H1 (cell line): ENCODE measurements at regions not wholly inside any gene's neighbourhood (a gene's known extent, or its start where the extent isn't known, plus 50 kb on each side); places are given as distances from the start of the nearest gene placed in this dataset.

Experiments used
- CTCF ChIA-PET: fragments of 300-600 bp; sonication (Branson Sonifier 250); formaldehyde crosslinking; loops from one replicate; lab custom pipeline; 2021; ENCODE audit not compliant: partially characterized antibody; lab: Charles Lee
- POLR2A ChIA-PET: fragments of 300-600 bp; sonication (Branson Sonifier 250); formaldehyde crosslinking; loops from one replicate; lab custom pipeline; 2021; ENCODE audit warnings: inconsistent platforms; ENCODE audit not compliant: partially characterized antibody; lab: Charles Lee
- DNase-seq, 2 experiments: peaks; one replicate each; pipeline versions ENCODE4 v3.0.0 to v3.0.0-alpha.2; 2010 to 2022; ENCODE audit warnings: low spot score in 2 of 2, low read depth in 1 of 2, mixed read lengths in 1 of 2
- FAIRE-seq: peaks from 2 replicates; lab custom pipeline; 2011; peaks lifted over from hg19 to GRCh38; lab: Jason Lieb, UNC
- H2AFZ ChIP-seq: 2 replicates; pipeline ENCODE4 v1.8.1; 2012; ENCODE audit warnings: low read length, inconsistent platforms
- H2AK5ac ChIP-seq: 2 replicates; pipeline ENCODE4 v1.6.1; 2013; ENCODE audit warnings: low read depth, low read length
- H2BK120ac ChIP-seq: replicated peaks from 2 replicates; pipeline ENCODE3; 2013; ENCODE audit warnings: low read depth, low read length, inconsistent platforms
- H2BK12ac ChIP-seq: 2 replicates; pipeline ENCODE4 v1.6.1; 2013; ENCODE audit warnings: low read depth, low read length
- H2BK15ac ChIP-seq: 2 replicates; pipeline ENCODE4 v1.6.1; 2013; ENCODE audit warnings: low read length
- H2BK20ac ChIP-seq: 2 replicates; pipeline ENCODE4 v1.6.1; 2013; ENCODE audit warnings: low read length
- H2BK5ac ChIP-seq: 2 replicates; pipeline ENCODE4 v1.6.1; 2013; ENCODE audit warnings: low read depth, low read length
- H3K14ac ChIP-seq: 2 replicates; pipeline ENCODE4 v1.6.1; 2013; ENCODE audit warnings: inconsistent platforms; ENCODE audit not compliant: insufficient read length
- H3K18ac ChIP-seq: 2 replicates; pipeline ENCODE4 v1.6.1; 2013; ENCODE audit warnings: low read length; ENCODE audit errors: extremely low read depth
- H3K23ac ChIP-seq: 2 replicates; pipeline ENCODE4 v1.6.1; 2013; ENCODE audit warnings: inconsistent platforms; ENCODE audit not compliant: insufficient read length
- H3K23me2 ChIP-seq: 2 replicates; pipeline ENCODE4 v1.6.1; 2013; ENCODE audit warnings: low read depth, low read length
- H3K27ac ChIP-seq: 2 replicates; pipeline ENCODE4 v1.6.1; 2011; ENCODE audit warnings: low read depth, low read length, inconsistent platforms
- H3K27me3 ChIP-seq, 4 experiments: replicated peaks in 1 of 4; 1 replicate in 1 of 4; 2 replicates in 3 of 4; pipeline versions ENCODE4 v1.6.1 to v1.8.1; 2011 to 2013; ENCODE audit warnings: low read length in 3 of 4, mild to moderate bottlenecking in 3 of 4, inconsistent platforms in 2 of 4, mixed read lengths in 2 of 4, moderate library complexity in 1 of 4; ENCODE audit not compliant: control insufficient read depth in 3 of 4, insufficient read depth in 3 of 4; ENCODE audit errors: extremely low read depth in 1 of 4
- H3K36me3 ChIP-seq, 4 experiments: 2 replicates each; pipeline versions ENCODE4 v1.6.1 to v1.8.1; 2011 to 2013; ENCODE audit warnings: mild to moderate bottlenecking in 4 of 4, low read length in 3 of 4, moderate library complexity in 2 of 4, control low read depth in 1 of 4, inconsistent platforms in 1 of 4; ENCODE audit not compliant: insufficient read depth in 4 of 4, control insufficient read depth in 2 of 4
- H3K4ac ChIP-seq: replicated peaks from 2 replicates; pipeline ENCODE3; 2013; ENCODE audit warnings: low read length, low read depth, mixed read lengths, inconsistent platforms; ENCODE audit not compliant: insufficient read length
- H3K4me1 ChIP-seq, 4 experiments: replicated peaks in 1 of 4; 1 replicate in 1 of 4; 2 replicates in 3 of 4; pipeline versions ENCODE4 v1.6.1 to v1.8.1; 2011 to 2013; ENCODE audit warnings: low read length in 3 of 4, inconsistent platforms in 2 of 4, mixed read lengths in 1 of 4; ENCODE audit not compliant: insufficient read depth in 4 of 4, control insufficient read depth in 3 of 4
- H3K4me2 ChIP-seq, 2 experiments: 2 replicates each; pipeline versions ENCODE4 v1.6.1 to v1.8.1; 2011 to 2013; ENCODE audit warnings: low read depth in 2 of 2, low read length in 2 of 2, control low read depth in 1 of 2, inconsistent platforms in 1 of 2, mild to moderate bottlenecking in 1 of 2; ENCODE audit not compliant: insufficient read depth in 1 of 2
- H3K4me3 ChIP-seq, 4 experiments: fragments of 200-600, 300-600 bp in 1 of 4; sonication (generic), shearing (Covaris generic), sonication (Bioruptor Twin) in 1 of 4; 2 replicates each; pipeline versions ENCODE4 v1.5.1 to v1.8.1; 2011 to 2016; ENCODE audit warnings: low read length in 4 of 4, low read depth in 3 of 4, control low read depth in 2 of 4, inconsistent platforms in 2 of 4, mild to moderate bottlenecking in 2 of 4, mixed read lengths in 1 of 4, moderate library complexity in 1 of 4; ENCODE audit not compliant: insufficient read depth in 2 of 4; ENCODE audit errors: extremely low read depth in 1 of 4
- H3K56ac ChIP-seq: replicated peaks from 2 replicates; pipeline ENCODE3; 2013; ENCODE audit warnings: low read depth, mild to moderate bottlenecking, mixed read lengths, low read length, inconsistent platforms; ENCODE audit not compliant: insufficient read length
- H3K79me1 ChIP-seq: 2 replicates; pipeline ENCODE4 v1.6.1; 2013; ENCODE audit warnings: low read depth, low read length, control low read depth
- H3K79me2 ChIP-seq, 2 experiments: 2 replicates each; pipeline versions ENCODE4 v1.6.1 to v1.8.1; 2012 to 2013; ENCODE audit warnings: low read length in 2 of 2, mild to moderate bottlenecking in 2 of 2, inconsistent platforms in 1 of 2; ENCODE audit not compliant: insufficient read depth in 2 of 2, control insufficient read depth in 1 of 2
- H3K9ac ChIP-seq, 4 experiments: replicated peaks in 1 of 4; 1 replicate in 1 of 4; 2 replicates in 3 of 4; pipeline versions ENCODE4 v1.6.1 to v1.8.1; 2011 to 2013; ENCODE audit warnings: low read depth in 3 of 4, low read length in 3 of 4, control low read depth in 2 of 4, mild to moderate bottlenecking in 2 of 4, moderate library complexity in 2 of 4, inconsistent platforms in 1 of 4; ENCODE audit errors: extremely low read depth in 1 of 4
- H3K9me3 ChIP-seq, 2 experiments: 2 replicates each; pipeline versions ENCODE4 v1.6.1 to v1.8.1; 2012 to 2013; ENCODE audit warnings: mild to moderate bottlenecking in 2 of 2, moderate library complexity in 2 of 2, control low read depth in 1 of 2, inconsistent platforms in 1 of 2, low read depth in 1 of 2, low read length in 1 of 2, mixed read lengths in 1 of 2; ENCODE audit not compliant: insufficient read depth in 2 of 2
- H4K20me1 ChIP-seq, 2 experiments: replicated peaks in 1 of 2; 2 replicates each; pipeline versions ENCODE3 to v1.8.1; 2011 to 2013; ENCODE audit warnings: inconsistent platforms in 2 of 2, low read length in 2 of 2, mild to moderate bottlenecking in 1 of 2; ENCODE audit not compliant: insufficient read depth in 2 of 2, control insufficient read depth in 1 of 2
- H4K5ac ChIP-seq: 2 replicates; pipeline ENCODE4 v1.6.1; 2013; ENCODE audit warnings: low read length, low read depth, mixed read lengths, inconsistent platforms; ENCODE audit not compliant: insufficient read length
- H4K8ac ChIP-seq: 2 replicates; pipeline ENCODE4 v1.8.0; 2013; ENCODE audit warnings: mild to moderate bottlenecking, moderate library complexity, low read length, inconsistent platforms; ENCODE audit not compliant: insufficient read depth; ENCODE audit errors: extremely low read depth
- H4K91ac ChIP-seq: replicated peaks from 2 replicates; pipeline ENCODE3; 2013; ENCODE audit warnings: low read length, mixed read lengths, inconsistent platforms; ENCODE audit not compliant: insufficient read length
- CBX8 ChIP-seq: fragments of 300-800, 300-1000 bp; sonication (generic); IDR thresholded peaks from 2 replicates; pipeline ENCODE4 v1.7.1; 2016; ENCODE audit warnings: low read depth, low read length, borderline replicate concordance
- EGR1 ChIP-seq: IDR thresholded peaks from 2 replicates; pipeline ENCODE4 v1.6.1; 2011; ENCODE audit warnings: low read depth, low read length, borderline replicate concordance
- EP300 ChIP-seq, 2 experiments: IDR thresholded peaks; 1 replicate in 1 of 2; 2 replicates in 1 of 2; pipeline ENCODE4 v1.6.1; 2011 to 2012; ENCODE audit warnings: low read depth in 2 of 2, low read length in 2 of 2, mild to moderate bottlenecking in 2 of 2, borderline replicate concordance in 1 of 2, inconsistent platforms in 1 of 2, moderate library complexity in 1 of 2
- JUN ChIP-seq: IDR thresholded peaks from 2 replicates; pipeline ENCODE4 v1.6.1; 2011; ENCODE audit warnings: low read depth, mild to moderate bottlenecking, improper control_type of control experiment, low read length
- JUND ChIP-seq: IDR thresholded peaks from 2 replicates; pipeline ENCODE4 v1.6.1; 2011; ENCODE audit warnings: mild to moderate bottlenecking, improper control_type of control experiment, low read length
- POU5F1 ChIP-seq: IDR thresholded peaks from 2 replicates; pipeline ENCODE4 v1.6.1; 2011; ENCODE audit warnings: low read depth, mild to moderate bottlenecking, low read length, moderate library complexity
- RBBP5 ChIP-seq: IDR thresholded peaks from 2 replicates; pipeline ENCODE4 v1.7.1; 2012; ENCODE audit warnings: low read depth, mild to moderate bottlenecking, inconsistent platforms, low read length, moderate library complexity, borderline replicate concordance
- WGBS, 2 experiments: shearing (Covaris generic) in 1 of 2; methylation state at CpG; one replicate each; pipeline versions ENCODE4 v1.1.6 to v1.1.7; 2013 to 2015; ENCODE audit warnings: low lambda C conversion rate in 2 of 2, mixed read lengths in 2 of 2, inconsistent platforms in 1 of 2, low coverage in 1 of 2, missing lambda C conversion rate in 1 of 2; ENCODE audit not compliant: insufficient replicate concordance in 2 of 2, insufficient coverage in 1 of 2, insufficient read length in 1 of 2; ENCODE audit errors: extremely low coverage in 1 of 2, missing lambda C conversion rate in 1 of 2; 5-methylcytosine and 5-hydroxymethylcytosine counted together
- TF ChIP-seq, protein P1 (sequence below), 3 experiments: IDR thresholded peaks; 1 replicate in 2 of 3; 2 replicates in 1 of 3; pipeline versions ENCODE4 v1.5.1 to v1.6.1; 2011; ENCODE audit warnings: low read length in 3 of 3, mild to moderate bottlenecking in 3 of 3, inconsistent platforms in 2 of 3, low read depth in 1 of 3, moderate library complexity in 1 of 3; ENCODE audit not compliant: insufficient read depth in 1 of 3; ENCODE audit errors: control extremely low read depth in 1 of 3
- TF ChIP-seq, protein P2 (sequence below): IDR thresholded peaks from 2 replicates; pipeline ENCODE4 v1.6.1; 2012; ENCODE audit warnings: inconsistent platforms

DNA sequence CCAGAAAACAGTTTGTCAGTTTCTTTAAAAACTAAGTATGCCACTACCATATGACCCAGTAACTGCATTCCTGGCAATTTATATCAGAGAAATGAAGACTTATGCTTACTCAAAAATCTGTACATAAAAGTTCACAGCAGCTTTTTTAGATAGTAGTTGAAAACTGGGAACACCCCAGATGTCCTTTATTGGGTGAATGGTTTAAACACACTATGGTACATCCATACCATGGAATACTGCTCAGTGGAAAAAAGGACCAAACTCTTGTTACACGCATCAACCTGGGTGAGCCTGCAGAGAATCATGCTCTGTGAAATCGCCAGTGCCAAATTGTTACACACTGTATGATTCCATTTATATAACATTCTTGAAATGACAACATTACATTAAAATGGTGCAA lies 127.6 kb upstream of the RET start:
- Histone ChIP-seq H3K4me1 (peaks cover 0 to 12% (median 8%) of the 10 kb centered on the region in 4 experiments; a peak in 4 of 7 replicates), H4K5ac (no peak overlapping the region), H4K20me1 (no peaks in the 10 kb centered on the region), H2AFZ (no peak overlapping the region), H3K4me2 (no peak overlapping the region), H3K23me2 (peaks cover 10% of the 10 kb centered on the region; the same call in 1 of the 2 replicates), H2BK5ac (no peak overlapping the region), H2BK20ac (no peak overlapping the region), H3K36me3 (no peaks in the 10 kb centered on the region), H3K79me2 (no peaks in the 10 kb centered on the region), H4K91ac (no peak overlapping the region), H3K18ac (no peak overlapping the region), H3K4ac (no peak overlapping the region), H3K4me3 (no peak overlapping the region), H3K23ac (no peak overlapping the region), H3K27ac (no peak overlapping the region), H3K79me1 (no peaks in the 10 kb centered on the region), H4K8ac (no peak overlapping the region), H3K14ac (no peak overlapping the region), H2BK12ac (no peak overlapping the region), H3K9me3 (no peaks in the 10 kb centered on the region), H3K56ac (no peak overlapping the region), H2AK5ac (no peak overlapping the region), H3K9ac (no peak overlapping the region), H3K27me3 (peaks cover 0 to 10% (median 2%) of the 10 kb centered on the region in 4 experiments; a peak in 3 of 7 replicates), H2BK120ac (no peak overlapping the region), H2BK15ac (no peak overlapping the region)
- FAIRE-seq (no peak), DNase-seq (no peak)
- CTCF ChIA-PET, result interaction anchor here (0.9 kb wide), 1 partner anchor 90 kb away, joined by 3 read pairs; no protein-coding TSS in a partner anchor
- POLR2A ChIA-PET, result no interaction called here
- 84% methylated on average over 2 of the region's 2 CpGs; no CpG with 5 or more reads in 1 of the 2 experiments for WGBS, 2 experiments
- TF ChIP-seq JUND (no peak), CBX8 (no peak), RBBP5 (no peak), JUN (no peak), EGR1 (no peak), POU5F1 (no peak), EP300 (IDR thresholded peaks at IDR 0.05; ENCODE audit: borderline replicate concordance in 1 of 2, low read depth in 2 of 2, low read length in 2 of 2) (no peak)
- TF ChIP-seq, protein P1, sequence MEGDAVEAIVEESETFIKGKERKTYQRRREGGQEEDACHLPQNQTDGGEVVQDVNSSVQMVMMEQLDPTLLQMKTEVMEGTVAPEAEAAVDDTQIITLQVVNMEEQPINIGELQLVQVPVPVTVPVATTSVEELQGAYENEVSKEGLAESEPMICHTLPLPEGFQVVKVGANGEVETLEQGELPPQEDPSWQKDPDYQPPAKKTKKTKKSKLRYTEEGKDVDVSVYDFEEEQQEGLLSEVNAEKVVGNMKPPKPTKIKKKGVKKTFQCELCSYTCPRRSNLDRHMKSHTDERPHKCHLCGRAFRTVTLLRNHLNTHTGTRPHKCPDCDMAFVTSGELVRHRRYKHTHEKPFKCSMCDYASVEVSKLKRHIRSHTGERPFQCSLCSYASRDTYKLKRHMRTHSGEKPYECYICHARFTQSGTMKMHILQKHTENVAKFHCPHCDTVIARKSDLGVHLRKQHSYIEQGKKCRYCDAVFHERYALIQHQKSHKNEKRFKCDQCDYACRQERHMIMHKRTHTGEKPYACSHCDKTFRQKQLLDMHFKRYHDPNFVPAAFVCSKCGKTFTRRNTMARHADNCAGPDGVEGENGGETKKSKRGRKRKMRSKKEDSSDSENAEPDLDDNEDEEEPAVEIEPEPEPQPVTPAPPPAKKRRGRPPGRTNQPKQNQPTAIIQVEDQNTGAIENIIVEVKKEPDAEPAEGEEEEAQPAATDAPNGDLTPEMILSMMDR (IDR thresholded peaks at IDR 0.05; ENCODE audit: control extremely low read depth in 1 of 3, insufficient read depth in 1 of 3, low read depth in 1 of 3, low read length in 3 of 3), result no peak
- TF ChIP-seq, protein P2, sequence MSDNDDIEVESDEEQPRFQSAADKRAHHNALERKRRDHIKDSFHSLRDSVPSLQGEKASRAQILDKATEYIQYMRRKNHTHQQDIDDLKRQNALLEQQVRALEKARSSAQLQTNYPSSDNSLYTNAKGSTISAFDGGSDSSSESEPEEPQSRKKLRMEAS, result no peak
